ENCODE measurements at regions not wholly inside any gene's neighbourhood (a gene's known extent, or its start where the extent isn't known, plus 50 kb on each side); places are given as distances from the start of the nearest gene placed in this dataset.

- H3K4me2 ChIP-seq (ENCODE audit: unreplicated experiment), result no peak overlapping the region
- in situ Hi-C loops (cut with MboI), result no loop called here
Observed at GRCh38 chr5:174420651-174421407, 303.6 kb upstream of the MSX2 start.

GRCh38 chr5:174421408-174421805, 303.0 kb upstream of the MSX2 start:
- no peak for DNase-seq
- Histone ChIP-seq H3K4me1 (ENCODE audit: insufficient read depth) (no peaks in the 10 kb centered on the region), H4K20me1 (ENCODE audit: insufficient read depth) (no peaks in the 10 kb centered on the region), H3K36me3 (ENCODE audit: low read depth) (no peaks in the 10 kb centered on the region), H3K4me2 (ENCODE audit: unreplicated experiment) (no peak overlapping the region), H3K4me3 (no peak overlapping the region), H3K27ac (no peak overlapping the region), H2AFZ (no peak overlapping the region), H3K79me2 (ENCODE audit: insufficient read depth) (no peaks in the 10 kb centered on the region), H3K9me3 (ENCODE audit: low read depth) (no peaks in the 10 kb centered on the region), H3K9me2 (ENCODE audit: insufficient read depth) (no peaks in the 10 kb centered on the region), H3F3A (ENCODE audit: insufficient read depth) (no peaks in the 10 kb centered on the region), H3K27me3 (replicated peaks; ENCODE audit: insufficient read depth) (peaks cover 26% of the 10 kb centered on the region; the same call in 1 of the 2 replicates), H3K9ac (no peak overlapping the region)
- in situ Hi-C loops (cut with MboI), result no loop called here
- WGBS, 2 experiments (ENCODE audit: low coverage in 1 of 2, low lambda C conversion rate in 2 of 2, missing lambda C conversion rate in 2 of 2), result 32 to 34% methylated on average over 7 of the region's 7 CpGs
- TF ChIP-seq EZH2 (IDR thresholded peaks at IDR 0.05; ENCODE audit: insufficient read depth, poor library complexity, severe bottlenecking) (no peak), EZH2phosphoT487 (IDR thresholded peaks at IDR 0.05; ENCODE audit: insufficient read depth, low read depth) (no peak)

More at GRCh38 chr5:174420651-174421407, 303.6 kb upstream of the MSX2 start:
- Histone ChIP-seq H3K27me3 (replicated peaks; ENCODE audit: insufficient read depth) (peaks cover 26% of the 10 kb centered on the region; the same call in 1 of the 2 replicates), H3F3A (ENCODE audit: insufficient read depth) (no peaks in the 10 kb centered on the region), H2AFZ (no peak overlapping the region), H3K4me3 (no peak overlapping the region), H3K79me2 (ENCODE audit: insufficient read depth) (no peaks in the 10 kb centered on the region), H4K20me1 (ENCODE audit: insufficient read depth) (no peaks in the 10 kb centered on the region), H3K36me3 (ENCODE audit: low read depth) (no peaks in the 10 kb centered on the region), H3K9ac (no peak overlapping the region), H3K9me3 (ENCODE audit: low read depth) (no peaks in the 10 kb centered on the region), H3K27ac (no peak overlapping the region), H3K9me2 (ENCODE audit: insufficient read depth) (no peaks in the 10 kb centered on the region), H3K4me1 (ENCODE audit: insufficient read depth) (no peaks in the 10 kb centered on the region)
- 4 to 10% methylated on average over 1 of the region's 1 CpG for WGBS, 2 experiments (ENCODE audit: low coverage in 1 of 2, low lambda C conversion rate in 2 of 2, missing lambda C conversion rate in 2 of 2)
- no peak for DNase-seq
- no peak for TF ChIP-seq EZH2phosphoT487 (IDR thresholded peaks at IDR 0.05; ENCODE audit: insufficient read depth, low read depth)
- TF ChIP-seq EZH2 (IDR thresholded peaks at IDR 0.05; ENCODE audit: insufficient read depth, poor library complexity, severe bottlenecking), result no peak

GRCh38 chr5:174423558-174423957, 300.8 kb upstream of the MSX2 start:
- Histone ChIP-seq H3K4me3 (no peak overlapping the region), H3K9me3 (ENCODE audit: low read depth) (no peaks in the 10 kb centered on the region), H3K79me2 (ENCODE audit: insufficient read depth) (no peaks in the 10 kb centered on the region), H3K27me3 (replicated peaks; ENCODE audit: insufficient read depth) (peaks cover 26% of the 10 kb centered on the region; the same call in 1 of the 2 replicates), H2AFZ (no peak overlapping the region), H3K27ac (no peak overlapping the region), H4K20me1 (ENCODE audit: insufficient read depth) (no peaks in the 10 kb centered on the region), H3K4me1 (ENCODE audit: insufficient read depth) (no peaks in the 10 kb centered on the region), H3F3A (ENCODE audit: insufficient read depth) (no peaks in the 10 kb centered on the region), H3K9me2 (ENCODE audit: insufficient read depth) (no peaks in the 10 kb centered on the region), H3K4me2 (ENCODE audit: unreplicated experiment) (no peak overlapping the region), H3K9ac (no peak overlapping the region), H3K36me3 (ENCODE audit: low read depth) (no peaks in the 10 kb centered on the region)
- no peak for TF ChIP-seq EZH2 (IDR thresholded peaks at IDR 0.05; ENCODE audit: insufficient read depth, poor library complexity, severe bottlenecking)
- TF ChIP-seq EZH2phosphoT487 (IDR thresholded peaks at IDR 0.05; ENCODE audit: insufficient read depth, low read depth), result no peak
- no peak for DNase-seq
- in situ Hi-C loops (cut with MboI), result no loop called here
- WGBS, 2 experiments (ENCODE audit: low coverage in 1 of 2, low lambda C conversion rate in 2 of 2, missing lambda C conversion rate in 2 of 2), result 30 to 31% methylated on average over 11 of the region's 11 CpGs

DNA sequence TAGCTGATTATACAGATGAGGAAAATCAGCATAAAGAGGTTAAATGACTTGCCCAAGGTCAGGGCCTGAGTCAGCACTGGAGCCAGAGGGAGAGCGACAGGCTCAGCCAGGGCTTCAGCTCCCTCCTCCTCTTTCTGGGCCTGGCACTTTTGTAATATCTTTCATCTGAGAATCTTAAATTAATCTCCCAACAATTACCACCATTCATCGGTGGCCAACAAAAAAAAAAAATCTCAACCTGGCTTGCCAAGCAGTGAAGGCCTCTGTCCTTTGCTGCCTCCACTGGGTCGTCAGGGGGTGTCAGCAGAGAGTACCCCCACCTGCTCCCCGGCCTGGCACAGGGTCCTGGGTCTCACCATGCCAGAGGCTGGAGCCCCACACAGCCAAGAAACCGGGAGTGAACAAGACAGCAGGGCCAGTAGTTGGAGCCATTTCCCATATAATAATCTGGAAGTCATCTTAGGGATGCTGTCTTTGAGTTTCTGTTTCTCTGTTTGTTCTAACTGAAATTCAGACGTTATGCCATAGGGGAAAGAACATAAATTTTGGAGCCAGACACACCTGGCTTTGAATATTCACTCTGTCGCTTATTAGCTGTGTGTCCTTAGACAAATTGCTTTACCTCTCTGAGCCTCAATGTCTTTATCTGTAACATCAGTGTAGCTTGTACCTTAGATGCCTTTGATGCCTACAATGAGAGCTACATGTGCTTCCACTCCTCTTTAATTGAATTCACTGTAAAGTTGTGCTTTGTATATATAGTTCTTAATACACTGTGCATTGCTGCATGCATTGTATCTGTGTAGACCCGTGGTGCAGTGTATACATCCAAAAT, 299.9 kb upstream of the MSX2 start:
- Histone ChIP-seq H2AFZ (no peak overlapping the region), H3K36me3 (ENCODE audit: low read depth) (no peaks in the 10 kb centered on the region), H3K9me3 (ENCODE audit: low read depth) (no peaks in the 10 kb centered on the region), H3K27ac (no peak overlapping the region), H3K79me2 (ENCODE audit: insufficient read depth) (no peaks in the 10 kb centered on the region), H3K4me2 (ENCODE audit: unreplicated experiment) (no peak overlapping the region), H3F3A (ENCODE audit: insufficient read depth) (no peaks in the 10 kb centered on the region), H3K4me3 (no peak overlapping the region), H4K20me1 (ENCODE audit: insufficient read depth) (no peaks in the 10 kb centered on the region), H3K9me2 (ENCODE audit: insufficient read depth) (no peaks in the 10 kb centered on the region), H3K9ac (no peak overlapping the region), H3K27me3 (replicated peaks; ENCODE audit: insufficient read depth) (peaks cover 26% of the 10 kb centered on the region; the same call in 1 of the 2 replicates), H3K4me1 (ENCODE audit: insufficient read depth) (no peaks in the 10 kb centered on the region)
- TF ChIP-seq EZH2phosphoT487 (IDR thresholded peaks at IDR 0.05; ENCODE audit: insufficient read depth, low read depth), result no peak
- TF ChIP-seq EZH2 (IDR thresholded peaks at IDR 0.05; ENCODE audit: insufficient read depth, poor library complexity, severe bottlenecking), result no peak
- in situ Hi-C loops (cut with MboI), result no loop called here
- 14 to 16% methylated on average over 8 of the region's 8 CpGs for WGBS, 2 experiments (ENCODE audit: low coverage in 1 of 2, low lambda C conversion rate in 2 of 2, missing lambda C conversion rate in 2 of 2)
- DNase-seq, result peak; percentile 17
